OCI-LY3 (cell line): ENCODE measurements at regions not wholly inside any gene's neighbourhood (a gene's known extent, or its start where the extent isn't known, plus 50 kb on each side); places are given as distances from the start of the nearest gene placed in this dataset.
A peak's percentile ranks its signal among the peaks of the same experiment; 100 is the strongest.

Source experiments
- EZH2phosphoT487 ChIP-seq: fragments of 200-600 bp; shearing (Covaris generic); IDR thresholded peaks from 2 replicates; pipeline ENCODE4 v1.6.1; 2018; ENCODE audit warnings: antibody characterized with exemption, mixed run types, low read depth
- TF ChIP-seq, protein P1 (sequence below): fragments of 200-600, 300-600 bp; sonication (generic); IDR thresholded peaks from 2 replicates; pipeline ENCODE4 v1.5.1; 2014; ENCODE audit warnings: antibody characterized with exemption, low read length, low read depth

DNA sequence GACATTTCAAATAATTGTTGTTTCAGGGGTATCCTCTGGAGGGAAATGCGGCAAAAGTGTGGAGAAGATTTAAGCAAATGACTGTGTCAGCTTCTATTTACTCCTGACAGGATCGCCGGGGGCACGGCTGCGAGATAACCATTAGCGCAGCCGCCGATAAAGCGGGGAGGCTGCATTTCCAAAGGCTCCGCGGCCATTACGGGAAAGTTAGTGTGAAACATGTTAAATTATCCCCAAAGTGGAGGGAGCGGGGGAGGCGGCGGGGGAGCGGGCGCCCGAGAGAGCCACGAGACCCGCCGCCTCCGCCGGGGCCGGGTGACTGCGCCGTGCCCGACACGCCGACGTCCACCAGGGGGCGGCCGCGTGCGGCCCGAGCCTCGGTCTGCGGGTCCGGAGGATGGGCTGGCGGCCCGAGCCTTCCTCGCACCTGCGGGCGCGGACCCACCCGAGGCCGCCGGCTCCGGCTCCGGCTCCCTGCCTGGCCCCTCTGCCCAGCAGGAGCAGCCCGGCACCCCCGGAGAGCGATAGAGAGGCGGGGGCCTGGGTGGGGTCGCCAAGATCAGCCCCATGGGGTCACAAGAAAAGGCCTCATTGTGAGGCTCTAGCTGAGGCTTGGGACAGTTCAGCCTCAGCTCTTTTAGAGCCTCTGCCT lies 74.4 kb upstream of the PAX2 start:
- TF ChIP-seq, protein P1, sequence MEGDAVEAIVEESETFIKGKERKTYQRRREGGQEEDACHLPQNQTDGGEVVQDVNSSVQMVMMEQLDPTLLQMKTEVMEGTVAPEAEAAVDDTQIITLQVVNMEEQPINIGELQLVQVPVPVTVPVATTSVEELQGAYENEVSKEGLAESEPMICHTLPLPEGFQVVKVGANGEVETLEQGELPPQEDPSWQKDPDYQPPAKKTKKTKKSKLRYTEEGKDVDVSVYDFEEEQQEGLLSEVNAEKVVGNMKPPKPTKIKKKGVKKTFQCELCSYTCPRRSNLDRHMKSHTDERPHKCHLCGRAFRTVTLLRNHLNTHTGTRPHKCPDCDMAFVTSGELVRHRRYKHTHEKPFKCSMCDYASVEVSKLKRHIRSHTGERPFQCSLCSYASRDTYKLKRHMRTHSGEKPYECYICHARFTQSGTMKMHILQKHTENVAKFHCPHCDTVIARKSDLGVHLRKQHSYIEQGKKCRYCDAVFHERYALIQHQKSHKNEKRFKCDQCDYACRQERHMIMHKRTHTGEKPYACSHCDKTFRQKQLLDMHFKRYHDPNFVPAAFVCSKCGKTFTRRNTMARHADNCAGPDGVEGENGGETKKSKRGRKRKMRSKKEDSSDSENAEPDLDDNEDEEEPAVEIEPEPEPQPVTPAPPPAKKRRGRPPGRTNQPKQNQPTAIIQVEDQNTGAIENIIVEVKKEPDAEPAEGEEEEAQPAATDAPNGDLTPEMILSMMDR = peak; percentile 60
- no peak for TF ChIP-seq EZH2phosphoT487
